Erythroblast (primary cell): ENCODE measurements at regions not wholly inside any gene's neighbourhood (a gene's known extent, or its start where the extent isn't known, plus 50 kb on each side); places are given as distances from the start of the nearest gene placed in this dataset.

Experiments used
- GATA1 ChIP-seq: IDR thresholded peaks from 2 replicates; pipeline ENCODE4 v1.6.1; 2011; ENCODE audit warnings: low read depth, mild to moderate bottlenecking, control low read depth, low read length, moderate library complexity
- POLR2A ChIP-seq: IDR thresholded peaks from 2 replicates; pipeline ENCODE4 v1.6.1; 2011; ENCODE audit warnings: mild to moderate bottlenecking, low read length

DNA sequence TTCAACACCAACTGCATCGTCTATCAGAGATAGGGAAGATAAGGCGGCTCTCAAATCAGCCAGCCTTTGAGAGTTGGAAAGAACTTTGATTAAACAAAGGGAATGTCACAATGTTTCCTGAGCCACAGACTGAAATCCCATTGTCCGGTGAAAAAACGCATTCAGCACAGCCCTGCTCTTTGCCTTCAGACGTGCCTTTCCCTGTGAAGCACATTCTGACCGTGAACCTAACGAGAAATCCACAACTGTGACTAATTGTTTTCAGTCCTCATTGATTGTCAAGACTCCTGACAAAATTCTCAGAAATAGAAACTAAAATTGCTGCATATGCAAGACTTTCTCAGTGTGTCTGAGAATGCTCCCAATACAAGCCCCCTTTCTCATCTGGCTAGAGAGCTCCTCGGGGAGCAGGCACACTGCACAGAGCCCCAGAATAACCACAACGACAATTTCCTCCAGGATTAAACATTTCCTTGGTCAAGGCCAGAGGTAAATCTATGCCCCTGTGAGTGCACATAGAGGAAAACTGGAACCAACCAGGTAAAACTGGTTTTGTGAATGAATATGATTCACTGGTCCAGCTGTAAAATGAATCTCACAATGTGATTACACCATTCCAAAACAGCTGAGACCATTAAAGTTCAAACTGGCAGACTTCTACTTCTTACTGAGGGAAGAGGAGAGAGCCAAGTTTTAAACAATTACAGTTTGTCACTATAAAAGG is 561.9 kb upstream of the ID2 start:
- TF ChIP-seq POLR2A: no peak
- no peak for TF ChIP-seq GATA1
